HCT116 (cell line): ENCODE measurements at regions not wholly inside any gene's neighbourhood (a gene's known extent, or its start where the extent isn't known, plus 50 kb on each side); places are given as distances from the start of the nearest gene placed in this dataset.

ENCODE experiments used
- ATAC-seq: fragments of 200-7000 bp; cut with Tn5 transposase; 2 replicates; pipeline ENCODE4 v1.9.1; 2020; ENCODE audit warnings: mild to moderate bottlenecking, moderate library complexity
- BruUV-seq: library from RNA; stranded (reverse); fragments of 400-500 nt; replicated peaks from 2 replicates; lab custom pipeline; 2021; lab: Mats Ljungman, UMichigan
- CTCF ChIA-PET: fragments of 300-600 bp; sonication (Branson Sonifier 250); formaldehyde crosslinking; loops from one replicate; lab custom pipeline; 2021; ENCODE audit warnings: antibody characterized with exemption; lab: Charles Lee
- POLR2A ChIA-PET: fragments of 300-600, 350-600 bp; sonication (Branson Sonifier 250); formaldehyde crosslinking; loops from one replicate; lab custom pipeline; 2021; ENCODE audit warnings: antibody characterized with exemption; lab: Charles Lee
- RAD21 ChIA-PET, 2 experiments: fragments of 300-600 bp; sonication (Branson Sonifier 250); formaldehyde crosslinking; loops; one replicate each; lab custom pipeline; 2023; ENCODE audit warnings: low total read pairs in 2 of 2; ENCODE audit not compliant: uncharacterized antibody in 2 of 2, unreplicated experiment in 2 of 2, low non-redundant PET in 1 of 2; lab: Charles Lee
- DNase-seq: peaks from one replicate; pipeline ENCODE4 v3.0.0-alpha.2; 2010; ENCODE audit warnings: low read depth, low spot score
- H2AFZ ChIP-seq: fragments of 200-600 bp; shearing (Covaris generic), sonication (generic); 2 replicates; pipeline ENCODE4 v1.6.1; 2017; ENCODE audit warnings: low read depth, mixed run types, mixed read lengths, antibody characterized with exemption, low read length; ENCODE audit not compliant: poor library complexity, severe bottlenecking
- H3K27ac ChIP-seq: 2 replicates; pipeline ENCODE4 v1.5.1; 2012; ENCODE audit warnings: low read depth, low read length
- H3K27me3 ChIP-seq: fragments of 200-600 bp; sonication (generic); 2 replicates; pipeline ENCODE4 v1.6.1; 2016; ENCODE audit warnings: mixed run types, low read length, mixed read lengths; ENCODE audit not compliant: insufficient read depth
- H3K36me3 ChIP-seq, 2 experiments: fragments of 200-500 bp in 1 of 2; fragments of 200-600 bp in 1 of 2; sonication (Bioruptor generic) in 1 of 2; sonication (generic) in 1 of 2; 2 replicates each; pipeline versions ENCODE4 v1.5.1 to v1.6.1; 2014 to 2016; ENCODE audit warnings: low read length in 2 of 2, inconsistent platforms in 1 of 2, mixed read lengths in 1 of 2, mixed run types in 1 of 2; ENCODE audit not compliant: insufficient read depth in 2 of 2, control insufficient read depth in 1 of 2
- H3K4me1 ChIP-seq, 2 experiments: fragments of 200-600 bp in 1 of 2; sonication (generic) in 1 of 2; 2 replicates each; pipeline versions ENCODE4 v1.5.1 to v1.6.1; 2012 to 2017; ENCODE audit warnings: low read length in 2 of 2, inconsistent platforms in 1 of 2, mild to moderate bottlenecking in 1 of 2, mixed read lengths in 1 of 2, mixed run types in 1 of 2, moderate library complexity in 1 of 2; ENCODE audit not compliant: insufficient read depth in 2 of 2, control insufficient read depth in 1 of 2
- H3K4me2 ChIP-seq: fragments of 200-600 bp; sonication (generic); 2 replicates; pipeline ENCODE4 v1.6.1; 2017; ENCODE audit warnings: mixed run types, low read length, mixed read lengths
- H3K4me3 ChIP-seq, 2 experiments: fragments of 200-600 bp in 1 of 2; sonication (generic) in 1 of 2; replicated peaks in 1 of 2; 2 replicates each; pipeline ENCODE4 v1.5.1; 2011 to 2016; ENCODE audit warnings: low read length in 2 of 2, control low read depth in 1 of 2, low read depth in 1 of 2, mild to moderate bottlenecking in 1 of 2, mixed read lengths in 1 of 2, mixed run types in 1 of 2
- H3K79me2 ChIP-seq: fragments of 200-600 bp; sonication (generic); 2 replicates; pipeline ENCODE4 v1.6.1; 2017; ENCODE audit warnings: mild to moderate bottlenecking, mixed run types, low read length, moderate library complexity, mixed read lengths; ENCODE audit not compliant: insufficient read depth
- H3K9ac ChIP-seq: fragments of 200-600 bp; sonication (generic); 2 replicates; pipeline ENCODE4 v1.6.1; 2016; ENCODE audit warnings: low read length, mixed read lengths
- H3K9me2 ChIP-seq: fragments of 200-600 bp; sonication (generic), shearing (Covaris generic); 2 replicates; pipeline ENCODE4 v1.6.1; 2017; ENCODE audit warnings: mixed run types, mild to moderate bottlenecking, moderate library complexity; ENCODE audit not compliant: insufficient read depth
- H3K9me3 ChIP-seq, 2 experiments: fragments of 200-500 bp in 1 of 2; fragments of 200-600 bp in 1 of 2; sonication (Bioruptor generic) in 1 of 2; sonication (generic) in 1 of 2; 2 replicates each; pipeline ENCODE4 v1.6.1; 2014 to 2017; ENCODE audit warnings: low read length in 2 of 2, mixed read lengths in 2 of 2, inconsistent platforms in 1 of 2, low read depth in 1 of 2, mild to moderate bottlenecking in 1 of 2, mixed run types in 1 of 2, moderate library complexity in 1 of 2; ENCODE audit not compliant: control insufficient read depth in 1 of 2, insufficient read depth in 1 of 2
- H4K20me1 ChIP-seq: fragments of 200-600 bp; sonication (generic), shearing (Covaris generic); 2 replicates; pipeline ENCODE4 v1.6.1; 2017; ENCODE audit warnings: mixed run types, mild to moderate bottlenecking, moderate library complexity; ENCODE audit not compliant: insufficient read depth
- ATF3 ChIP-seq: IDR thresholded peaks from 2 replicates; pipeline ENCODE4 v1.6.1; 2012
- CEBPB ChIP-seq: IDR thresholded peaks from 2 replicates; pipeline ENCODE4 v1.6.1; 2012; ENCODE audit warnings: low read depth
- ELF1 ChIP-seq: IDR thresholded peaks from 2 replicates; pipeline ENCODE4 v1.6.1; 2012; ENCODE audit warnings: low read depth, borderline replicate concordance
- EZH2 ChIP-seq: fragments of 200-600 bp; sonication (generic); IDR thresholded peaks from 2 replicates; pipeline ENCODE4 v1.6.1; 2017; ENCODE audit warnings: antibody characterized with exemption, mixed run types
- FOSL1 ChIP-seq: IDR thresholded peaks from 2 replicates; pipeline ENCODE4 v1.6.1; 2012; ENCODE audit warnings: low read depth
- JUND ChIP-seq: IDR thresholded peaks from 2 replicates; pipeline ENCODE4 v1.6.1; 2012
- MAX ChIP-seq: IDR thresholded peaks from 2 replicates; pipeline ENCODE4 v1.6.1; 2012
- POLR2A ChIP-seq: IDR thresholded peaks from 2 replicates; pipeline ENCODE4 v1.7.0; 2011; ENCODE audit warnings: borderline replicate concordance; ENCODE audit not compliant: insufficient read depth, insufficient read length; ENCODE audit errors: extremely low read depth
- POLR2AphosphoS5 ChIP-seq: IDR thresholded peaks from 2 replicates; pipeline ENCODE4 v1.6.1; 2011; ENCODE audit warnings: mild to moderate bottlenecking, low read depth, low read length, moderate library complexity
- RAD21 ChIP-seq: IDR thresholded peaks from 2 replicates; pipeline ENCODE4 v1.6.1; 2012; ENCODE audit warnings: low read depth, mild to moderate bottlenecking
- REST ChIP-seq: IDR thresholded peaks from 2 replicates; pipeline ENCODE4 v1.6.1; 2012; ENCODE audit warnings: low read depth
- SIN3A ChIP-seq: IDR thresholded peaks from 2 replicates; pipeline ENCODE4 v1.6.1; 2012; ENCODE audit warnings: low read depth
- SP1 ChIP-seq: IDR thresholded peaks from 2 replicates; pipeline ENCODE4 v1.6.1; 2012; ENCODE audit warnings: low read depth
- SRF ChIP-seq: IDR thresholded peaks from 2 replicates; pipeline ENCODE4 v1.6.1; 2012; ENCODE audit warnings: low read depth
- YY1 ChIP-seq: IDR thresholded peaks from 2 replicates; pipeline ENCODE4 v1.6.1; 2011; ENCODE audit warnings: low read length, low read depth, moderate library complexity, mild to moderate bottlenecking; ENCODE audit not compliant: insufficient replicate concordance; ENCODE audit errors: extremely low read depth
- ZFX ChIP-seq: fragments of 450-650 bp; IDR thresholded peaks from 2 replicates; pipeline ENCODE4 v1.6.1; 2017
- ZNF274 ChIP-seq: fragments of 200-500 bp; sonication (Bioruptor generic); IDR thresholded peaks from 2 replicates; pipeline ENCODE4 v1.6.1; 2014; ENCODE audit warnings: mild to moderate bottlenecking, low read depth, low read length, inconsistent platforms
- intact Hi-C: fragments of 100-400 bp; cut with micrococcal nuclease; formaldehyde crosslinking; loops from 2 replicates; pipeline ENCODE4 v1.10.0; 2022

GRCh38 chr6:140713495-140713894 is 1339.0 kb upstream of the CITED2 start (continued):
- TF ChIP-seq MAX, result no peak
- no peak for TF ChIP-seq SP1
- TF ChIP-seq SIN3A, result no peak
- TF ChIP-seq REST, result no peak
- TF ChIP-seq YY1, result no peak
- TF ChIP-seq POLR2AphosphoS5, result no peak
- no peak for TF ChIP-seq ZNF274
- no peak for TF ChIP-seq EZH2
- no peak for TF ChIP-seq ZFX
- no peak for TF ChIP-seq CEBPB

- Histone ChIP-seq H4K20me1 (no peaks in the 10 kb centered on the region), H3K79me2 (no peaks in the 10 kb centered on the region), H2AFZ (no peak overlapping the region), H3K9ac (no peak overlapping the region), H3K27ac (no peak overlapping the region), H3K4me1 (no peaks in the 10 kb centered on the region), H3K4me2 (no peak overlapping the region), H3K9me2 (no peaks in the 10 kb centered on the region), H3K36me3 (no peaks in the 10 kb centered on the region), H3K9me3 (no peaks in the 10 kb centered on the region), H3K4me3 (no peak overlapping the region), H3K27me3 (no peaks in the 10 kb centered on the region)
- CTCF ChIA-PET, result no interaction called here
- POLR2A ChIA-PET, result no interaction called here
- no TSS peak for BruUV-seq
- no peak for TF ChIP-seq FOSL1
- TF ChIP-seq ZFX, result no peak
- TF ChIP-seq MAX, result no peak
- no peak for TF ChIP-seq EZH2
- no peak for TF ChIP-seq JUND
- TF ChIP-seq ATF3, result no peak
- TF ChIP-seq ELF1, result no peak
- TF ChIP-seq SIN3A, result no peak
- no peak for TF ChIP-seq RAD21
- no peak for TF ChIP-seq YY1
- TF ChIP-seq SRF, result no peak
- TF ChIP-seq POLR2A, result no peak
- TF ChIP-seq POLR2AphosphoS5, result no peak
- no peak for TF ChIP-seq SP1
- DNase-seq (no peak), ATAC-seq (no peak)
- RAD21 ChIA-PET, result no interaction called here
- intact Hi-C loops, result no loop called here
Measured at GRCh38 chr6:140711019-140711613, 1336.7 kb upstream of the CITED2 start.
